ENCODE measurements at regions not wholly inside any gene's neighbourhood (a gene's known extent, or its start where the extent isn't known, plus 50 kb on each side); places are given as distances from the start of the nearest gene placed in this dataset.

DNA sequence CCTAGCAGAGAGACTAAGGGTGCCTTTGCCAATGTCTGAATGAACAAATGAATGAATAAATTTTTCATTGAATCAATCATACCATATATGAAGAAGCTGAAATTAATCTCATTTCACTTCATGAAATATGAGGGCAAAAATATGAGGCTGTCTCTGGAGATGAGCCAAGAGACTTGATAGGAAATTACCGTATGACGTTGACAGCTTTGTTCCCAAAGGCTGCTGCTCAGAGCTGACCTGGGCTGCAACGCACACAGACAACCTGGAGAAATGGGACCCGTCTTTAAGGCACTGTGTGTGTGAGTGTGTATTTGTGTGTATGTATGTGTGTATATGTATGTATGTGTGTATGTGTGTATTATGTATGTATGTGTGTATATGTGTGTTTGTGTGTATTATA lies 226.1 kb downstream of the IRX2 start:
- Histone ChIP-seq H3K27me3 (ENCODE audit: low read length) (no peaks in the 10 kb centered on the region), H3K27ac (ENCODE audit: low read depth, low read length) (no peak overlapping the region), H3K4me3 (ENCODE audit: insufficient read depth, low read length, poor library complexity, severe bottlenecking) (no peak overlapping the region), H3K9me2 (replicated peaks; ENCODE audit: insufficient read depth, low read length) (no peaks in the 10 kb centered on the region), H3F3A (ENCODE audit: insufficient read depth) (no peaks in the 10 kb centered on the region), H2AFZ (ENCODE audit: low read depth, low read length, severe bottlenecking) (no peak overlapping the region), H3K79me2 (ENCODE audit: insufficient read depth, low read length) (no peaks in the 10 kb centered on the region), H3K4me2 (ENCODE audit: low read depth, low read length, poor library complexity, severe bottlenecking) (no peak overlapping the region), H4K20me1 (ENCODE audit: low read depth, low read length) (no peaks in the 10 kb centered on the region), H3K9ac (ENCODE audit: low read length) (no peak overlapping the region), H3K36me3 (ENCODE audit: low read length) (no peaks in the 10 kb centered on the region), H3K9me3 (ENCODE audit: insufficient read depth, low read length) (no peaks in the 10 kb centered on the region)
- TF ChIP-seq, protein P1, sequence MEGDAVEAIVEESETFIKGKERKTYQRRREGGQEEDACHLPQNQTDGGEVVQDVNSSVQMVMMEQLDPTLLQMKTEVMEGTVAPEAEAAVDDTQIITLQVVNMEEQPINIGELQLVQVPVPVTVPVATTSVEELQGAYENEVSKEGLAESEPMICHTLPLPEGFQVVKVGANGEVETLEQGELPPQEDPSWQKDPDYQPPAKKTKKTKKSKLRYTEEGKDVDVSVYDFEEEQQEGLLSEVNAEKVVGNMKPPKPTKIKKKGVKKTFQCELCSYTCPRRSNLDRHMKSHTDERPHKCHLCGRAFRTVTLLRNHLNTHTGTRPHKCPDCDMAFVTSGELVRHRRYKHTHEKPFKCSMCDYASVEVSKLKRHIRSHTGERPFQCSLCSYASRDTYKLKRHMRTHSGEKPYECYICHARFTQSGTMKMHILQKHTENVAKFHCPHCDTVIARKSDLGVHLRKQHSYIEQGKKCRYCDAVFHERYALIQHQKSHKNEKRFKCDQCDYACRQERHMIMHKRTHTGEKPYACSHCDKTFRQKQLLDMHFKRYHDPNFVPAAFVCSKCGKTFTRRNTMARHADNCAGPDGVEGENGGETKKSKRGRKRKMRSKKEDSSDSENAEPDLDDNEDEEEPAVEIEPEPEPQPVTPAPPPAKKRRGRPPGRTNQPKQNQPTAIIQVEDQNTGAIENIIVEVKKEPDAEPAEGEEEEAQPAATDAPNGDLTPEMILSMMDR (IDR thresholded peaks at IDR 0.05; ENCODE audit: insufficient read depth, low read length, poor library complexity, severe bottlenecking) = no peak
- no peak for TF ChIP-seq EZH2phosphoT487 (conservative IDR thresholded peaks at IDR 0.05; ENCODE audit: low read length)

DNA sequence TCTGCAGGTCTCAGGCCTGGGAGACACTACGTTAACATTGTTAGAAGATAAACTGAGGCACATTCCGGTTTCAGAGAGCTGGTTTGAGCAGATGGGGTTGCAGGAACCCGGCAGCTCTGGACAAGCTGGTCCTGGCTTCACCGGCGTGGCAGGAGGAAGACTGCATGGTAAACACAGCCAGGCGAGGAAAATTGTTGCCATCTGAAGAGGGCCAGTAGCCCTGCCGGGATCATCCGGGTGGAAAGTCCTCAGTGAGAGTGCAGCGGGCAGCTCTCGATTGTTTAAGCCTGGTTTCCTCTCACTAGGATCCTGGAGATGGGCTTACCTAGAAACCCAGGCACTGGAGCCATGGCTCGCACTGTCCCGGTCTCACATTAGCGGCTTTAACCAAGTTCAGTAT lies 226.9 kb downstream of the IRX2 start:
- Histone ChIP-seq H3K4me3 (ENCODE audit: insufficient read depth, low read length, poor library complexity, severe bottlenecking) (no peak overlapping the region), H2AFZ (ENCODE audit: low read depth, low read length, severe bottlenecking) (no peak overlapping the region), H3K36me3 (ENCODE audit: low read length) (no peaks in the 10 kb centered on the region), H3K9me3 (ENCODE audit: insufficient read depth, low read length) (no peaks in the 10 kb centered on the region), H4K20me1 (ENCODE audit: low read depth, low read length) (no peaks in the 10 kb centered on the region), H3K9ac (ENCODE audit: low read length) (no peak overlapping the region), H3K27me3 (ENCODE audit: low read length) (no peaks in the 10 kb centered on the region), H3K4me2 (ENCODE audit: low read depth, low read length, poor library complexity, severe bottlenecking) (no peak overlapping the region), H3F3A (ENCODE audit: insufficient read depth) (no peaks in the 10 kb centered on the region), H3K79me2 (ENCODE audit: insufficient read depth, low read length) (no peaks in the 10 kb centered on the region), H3K9me2 (replicated peaks; ENCODE audit: insufficient read depth, low read length) (no peaks in the 10 kb centered on the region), H3K27ac (ENCODE audit: low read depth, low read length) (no peak overlapping the region)
- TF ChIP-seq, protein P1 (IDR thresholded peaks at IDR 0.05; ENCODE audit: insufficient read depth, low read length, poor library complexity, severe bottlenecking) = no peak
- TF ChIP-seq EZH2phosphoT487 (conservative IDR thresholded peaks at IDR 0.05; ENCODE audit: low read length) = no peak

DNA sequence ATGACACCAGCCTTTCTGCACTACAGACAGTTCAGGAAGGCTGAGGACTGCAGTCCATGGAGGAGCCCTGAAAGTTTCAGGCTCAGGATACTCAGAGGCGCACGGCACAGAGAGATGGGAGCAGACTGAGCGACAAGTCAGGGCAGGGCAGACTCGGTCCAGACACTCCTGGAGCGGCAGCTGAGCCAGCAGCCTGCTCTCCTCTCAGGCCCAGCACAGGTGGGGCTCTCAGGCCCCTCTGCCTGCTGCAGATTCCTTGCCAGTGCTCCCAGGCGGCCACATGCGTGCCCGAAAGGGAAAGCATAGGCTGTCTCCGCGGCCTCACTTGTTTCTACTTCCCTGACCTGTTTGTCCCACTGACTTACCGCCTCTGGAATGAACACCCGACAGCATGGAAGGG lies 228.3 kb downstream of the IRX2 start:
- Histone ChIP-seq H3K9ac (ENCODE audit: low read length) (no peak overlapping the region), H4K20me1 (ENCODE audit: low read depth, low read length) (no peaks in the 10 kb centered on the region), H3K9me3 (ENCODE audit: insufficient read depth, low read length) (no peaks in the 10 kb centered on the region), H3K27me3 (ENCODE audit: low read length) (no peaks in the 10 kb centered on the region), H3F3A (ENCODE audit: insufficient read depth) (no peaks in the 10 kb centered on the region), H3K4me2 (ENCODE audit: low read depth, low read length, poor library complexity, severe bottlenecking) (no peak overlapping the region), H3K36me3 (ENCODE audit: low read length) (no peaks in the 10 kb centered on the region), H3K4me3 (ENCODE audit: insufficient read depth, low read length, poor library complexity, severe bottlenecking) (no peak overlapping the region), H2AFZ (ENCODE audit: low read depth, low read length, severe bottlenecking) (no peak overlapping the region), H3K79me2 (ENCODE audit: insufficient read depth, low read length) (no peaks in the 10 kb centered on the region), H3K27ac (ENCODE audit: low read depth, low read length) (no peak overlapping the region), H3K9me2 (replicated peaks; ENCODE audit: insufficient read depth, low read length) (no peaks in the 10 kb centered on the region)
- TF ChIP-seq, protein P1 (IDR thresholded peaks at IDR 0.05; ENCODE audit: insufficient read depth, low read length, poor library complexity, severe bottlenecking) = no peak
- TF ChIP-seq EZH2phosphoT487 (conservative IDR thresholded peaks at IDR 0.05; ENCODE audit: low read length) = no peak
